HT-29 (cell line): ENCODE measurements at regions not wholly inside any gene's neighbourhood (a gene's known extent, or its start where the extent isn't known, plus 50 kb on each side); places are given as distances from the start of the nearest gene placed in this dataset.
"Not testable (repeated sequence)": the region's sequence is repeated elsewhere in the genome, so short reads cannot be mapped to it uniquely, and the experiment has no call there.

Experiments
- DNase-seq: peaks from one replicate; pipeline ENCODE4 v3.0.0-alpha.2; 2015; ENCODE audit warnings: low spot score

DNA sequence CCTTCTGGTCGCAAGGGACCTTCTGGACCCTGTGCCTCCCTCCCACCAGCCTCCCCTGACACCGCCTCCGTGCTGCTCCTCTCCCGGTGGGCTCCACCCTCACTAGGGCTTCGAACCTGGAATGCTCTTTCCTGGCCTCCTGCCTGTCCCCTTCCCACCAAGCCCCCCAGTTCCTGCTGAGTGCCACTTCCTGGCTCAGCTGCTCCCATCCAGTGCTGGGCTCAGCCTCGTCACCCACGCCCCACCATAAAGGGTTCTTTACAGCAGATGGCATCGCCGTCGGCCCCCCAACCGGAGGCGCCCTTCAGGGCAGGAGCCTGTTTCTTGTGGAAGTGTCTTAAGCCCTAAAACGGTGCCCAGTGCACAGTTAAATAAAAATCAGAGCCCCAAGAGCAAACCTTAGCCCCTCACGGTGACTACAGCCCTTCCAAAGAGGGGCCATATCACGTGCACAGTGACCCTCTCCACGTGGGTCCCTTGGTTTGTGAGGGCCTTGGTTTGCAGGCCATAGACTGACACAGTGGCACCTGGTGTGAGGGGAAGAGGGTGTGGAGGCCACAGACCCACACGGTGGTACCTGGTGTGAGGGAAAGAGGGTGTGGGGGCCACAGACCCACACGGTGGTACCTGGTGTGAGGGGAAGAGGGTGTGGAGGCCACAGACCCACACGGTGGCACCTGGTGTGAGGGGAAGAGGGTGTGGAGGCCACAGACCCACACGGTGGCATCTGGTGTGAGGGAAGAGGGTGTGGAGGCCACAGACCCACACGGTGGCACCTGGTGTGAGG, 111.4 kb downstream of the METRNL start:
- no peak for DNase-seq

DNA sequence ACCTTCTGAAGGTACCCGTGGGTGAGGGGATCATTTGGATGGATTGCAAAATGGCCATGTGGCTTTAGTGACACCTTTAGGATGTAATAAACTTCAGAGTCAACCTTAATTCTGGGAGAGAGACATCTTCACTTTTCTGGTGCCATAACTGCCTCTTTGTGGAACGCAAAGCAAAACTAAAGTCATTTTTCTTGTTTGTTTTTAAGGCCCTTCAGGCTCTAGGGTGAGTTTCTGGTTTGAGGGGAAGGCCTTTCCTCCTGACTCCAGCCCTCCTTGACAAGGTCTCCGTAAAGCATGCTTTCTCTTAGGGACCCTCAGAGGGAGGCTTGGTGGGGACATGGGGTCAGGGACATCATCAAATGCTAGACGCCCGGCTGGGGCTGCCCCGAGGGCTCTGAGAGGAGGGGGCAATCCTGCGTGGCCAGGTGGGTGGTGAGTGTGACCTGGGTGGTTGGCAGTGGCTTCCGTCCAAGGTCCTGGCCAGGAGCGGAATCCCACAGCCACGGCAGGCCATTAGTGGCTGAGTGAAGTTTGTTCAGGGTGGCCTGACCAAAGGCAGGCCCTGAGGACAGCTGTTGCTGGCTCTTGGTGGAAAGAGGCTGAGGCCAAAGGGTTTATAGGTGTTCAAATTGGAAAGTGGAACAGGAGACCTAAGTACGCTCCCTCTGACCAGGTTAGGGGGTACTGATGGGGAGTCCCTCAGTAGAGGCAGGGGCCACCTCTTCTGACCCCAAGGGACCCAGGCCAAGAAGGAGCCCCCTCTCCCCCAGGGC, 112.2 kb downstream of the METRNL start:
- no peak for DNase-seq

DNA sequence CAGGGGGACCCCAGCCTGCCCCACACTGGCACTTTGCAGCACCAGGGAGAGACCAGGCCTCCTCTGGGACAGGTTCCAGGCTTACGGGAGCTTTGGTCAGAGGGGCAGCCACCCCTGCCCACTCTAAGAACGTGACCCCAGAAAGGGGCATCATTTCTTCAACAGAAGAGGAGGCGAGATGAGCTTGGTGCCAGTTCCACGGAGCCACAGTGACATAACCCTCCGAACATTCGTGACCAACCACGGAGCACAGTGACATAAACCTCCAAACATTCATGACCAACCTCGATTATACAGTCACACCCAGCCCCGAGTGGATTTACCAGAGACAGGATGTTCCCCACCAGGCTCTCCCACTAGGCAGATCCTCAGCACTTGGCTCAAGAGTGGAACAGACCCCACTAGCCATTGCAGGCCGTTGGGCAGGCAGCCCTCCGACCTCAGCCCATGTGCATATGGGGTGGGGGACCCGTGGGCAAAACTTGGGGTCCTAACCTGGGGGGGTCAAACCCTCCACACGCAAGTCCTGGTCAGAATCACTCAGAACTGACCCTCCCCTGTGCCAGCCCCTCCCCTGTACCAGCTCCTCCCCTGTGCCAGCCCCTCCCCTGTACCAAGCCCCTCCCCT, 112.9 kb downstream of the METRNL start:
- no peak for DNase-seq

DNA sequence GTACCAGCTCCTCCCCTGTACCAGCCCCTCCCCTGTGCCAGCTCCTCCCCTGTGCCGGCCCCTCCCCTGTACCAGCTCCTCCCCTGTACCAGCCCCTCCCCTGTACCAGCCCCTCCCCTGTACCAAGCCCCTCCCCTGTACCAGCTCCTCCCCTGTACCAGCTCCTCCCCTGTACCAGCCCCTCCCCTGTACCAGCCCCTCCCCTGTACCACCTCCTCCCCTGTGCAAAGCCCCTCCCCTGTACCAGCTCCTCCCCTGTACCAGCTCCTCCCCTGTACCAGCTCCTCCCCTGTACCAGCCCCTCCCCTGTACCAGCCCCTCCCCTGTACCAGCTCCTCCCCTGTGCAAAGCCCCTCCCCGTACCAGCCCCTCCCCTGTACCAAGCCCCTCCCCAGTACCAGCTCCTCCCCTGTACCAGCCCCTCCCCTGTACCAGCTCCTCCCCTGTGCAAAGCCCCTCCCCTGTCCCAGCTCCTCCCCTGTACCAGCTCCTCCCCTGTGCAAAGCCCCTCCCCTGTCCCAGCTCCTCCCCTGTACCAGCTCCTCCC, 113.5 kb downstream of the METRNL start:
- not testable (repeated sequence) for DNase-seq

DNA sequence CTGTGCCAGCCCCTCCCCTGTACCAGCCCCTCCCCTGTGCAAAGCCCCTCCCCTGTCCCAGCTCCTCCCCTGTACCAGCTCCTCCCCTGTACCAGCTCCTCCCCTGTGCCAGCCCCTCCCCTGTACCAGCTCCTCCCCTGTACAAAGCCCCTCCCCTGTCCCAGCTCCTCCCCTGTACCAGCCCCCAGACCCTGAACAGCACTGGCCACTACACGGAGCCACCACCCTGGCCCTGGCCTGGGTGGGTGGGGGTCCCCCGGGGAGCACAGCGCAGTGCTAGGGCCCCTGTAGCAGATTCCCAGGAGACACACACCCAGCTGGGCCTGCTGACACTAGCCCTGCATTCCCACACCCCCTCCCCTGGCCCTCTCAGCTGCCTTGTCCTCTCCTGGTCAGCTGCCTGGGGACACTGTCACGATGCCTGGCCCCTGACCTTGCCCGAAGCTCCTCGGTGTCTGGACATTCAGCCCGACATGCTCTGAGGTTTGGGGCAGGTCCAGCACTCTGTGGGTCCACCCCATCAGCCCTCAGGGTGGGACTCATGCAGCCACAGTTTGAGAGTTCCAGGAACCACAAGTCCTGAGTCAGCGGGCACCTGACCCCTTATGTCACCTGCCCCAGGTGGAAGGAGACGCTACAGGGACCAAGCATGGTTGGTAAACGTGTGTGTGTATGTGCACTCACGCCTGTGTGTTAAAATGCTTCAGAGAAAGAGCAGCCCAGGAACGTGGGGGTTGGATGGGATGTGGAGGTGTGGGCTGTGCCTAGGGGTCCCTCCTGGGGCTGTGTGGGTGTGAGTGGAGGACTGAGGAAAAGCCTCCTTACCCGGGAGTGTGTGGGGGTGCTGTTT, 114.2 kb downstream of the METRNL start:
- no peak for DNase-seq

DNA sequence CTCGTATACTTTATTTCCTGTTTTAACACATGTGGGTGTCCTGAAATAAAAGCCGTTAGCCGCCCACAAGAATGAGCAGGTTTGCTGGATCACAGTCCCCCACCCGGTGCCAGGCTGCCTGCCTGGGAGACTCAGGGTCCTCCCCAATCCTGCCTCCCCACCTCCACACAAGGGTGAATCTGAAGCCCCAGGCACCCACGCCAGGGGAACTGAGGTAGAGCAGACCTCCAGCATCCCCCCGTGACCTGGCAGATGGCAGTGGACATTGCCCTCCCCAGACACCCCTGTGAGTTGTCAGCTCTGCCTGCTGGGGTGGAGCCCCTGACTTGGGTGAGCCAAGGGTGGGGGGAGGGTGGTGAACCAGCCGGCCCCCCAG, 114.8 kb downstream of the METRNL start:
- DNase-seq, result no peak

DNA sequence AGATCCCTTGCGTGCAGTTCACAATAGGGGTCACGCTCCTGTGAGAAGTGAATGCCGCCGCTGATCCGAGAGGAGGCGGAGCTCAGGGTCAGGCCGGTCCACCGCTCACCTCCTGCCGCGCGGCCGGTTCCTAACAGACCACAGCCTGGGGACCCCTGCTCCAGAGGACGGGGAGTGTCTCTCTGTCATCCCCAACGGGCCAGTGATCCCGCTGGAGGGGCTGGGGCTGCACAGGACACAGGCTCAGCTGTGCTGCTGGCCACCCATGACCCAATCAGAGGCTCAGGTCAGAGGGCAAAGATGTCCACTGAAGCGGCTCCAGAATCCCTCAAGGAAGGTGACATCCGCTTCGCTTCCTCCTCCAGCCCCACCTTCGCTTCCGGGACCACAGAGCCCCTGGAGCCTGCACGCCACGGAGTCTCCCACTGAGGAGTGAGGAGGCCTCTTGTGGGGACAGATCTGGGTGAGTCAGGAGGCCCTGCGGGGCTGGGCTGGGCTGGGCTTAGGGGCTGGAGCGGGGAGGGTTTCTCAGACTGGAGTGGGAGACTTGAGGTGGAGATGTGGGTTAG, 115.4 kb downstream of the METRNL start:
- DNase-seq, result no peak

DNA sequence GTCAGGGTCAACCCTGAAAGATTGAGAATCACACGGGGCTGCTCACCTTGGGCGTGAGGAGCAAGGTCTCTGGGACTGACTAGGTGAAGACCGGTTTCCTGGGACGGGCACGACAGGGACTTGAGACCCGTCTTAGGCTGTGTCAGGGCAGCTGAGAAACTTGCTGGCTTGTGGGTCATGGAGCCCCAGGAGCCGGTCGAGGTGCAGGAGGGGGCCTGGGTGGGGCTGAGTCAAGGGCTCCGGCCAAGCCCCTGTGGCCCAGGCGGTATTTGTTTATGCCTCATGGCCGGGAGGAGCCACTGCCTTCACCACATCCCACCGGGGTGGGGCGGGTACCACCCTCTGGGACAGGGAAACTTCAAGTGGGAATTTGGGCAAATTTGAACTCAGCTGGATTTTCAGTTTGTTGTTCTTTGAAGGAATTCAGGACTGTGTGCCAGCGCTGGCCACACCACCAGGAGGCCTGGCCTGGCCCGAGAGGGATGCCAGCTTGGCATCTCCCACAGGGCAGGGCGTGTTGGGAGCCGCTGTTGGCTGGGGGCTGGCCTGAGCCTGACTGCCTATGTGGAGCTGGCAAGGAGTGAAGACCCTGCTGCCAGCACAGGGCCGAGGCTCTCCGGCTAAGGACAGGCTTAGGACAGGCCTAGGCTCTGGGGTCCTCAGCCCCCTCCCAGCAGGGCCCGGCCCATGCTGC, 116.1 kb downstream of the METRNL start:
- DNase-seq, result no peak

DNA sequence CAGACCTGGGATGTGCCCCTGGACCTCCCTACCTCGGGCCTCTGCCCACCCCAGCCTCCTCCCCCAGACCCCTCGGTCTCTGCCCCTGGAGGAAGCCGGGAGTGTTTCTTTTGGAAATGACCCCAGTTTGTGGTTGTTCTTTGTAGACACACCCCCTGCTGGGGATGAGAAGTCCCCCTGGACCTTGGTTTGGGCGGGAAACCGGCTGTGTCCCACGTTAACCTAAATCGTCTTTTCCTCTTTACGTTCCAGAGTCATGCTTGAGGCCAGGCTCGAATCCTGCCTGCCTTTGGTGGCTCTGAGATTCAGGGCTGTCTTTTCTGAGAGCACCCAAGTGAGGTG, 116.6 kb downstream of the METRNL start:
- no peak for DNase-seq

DNA sequence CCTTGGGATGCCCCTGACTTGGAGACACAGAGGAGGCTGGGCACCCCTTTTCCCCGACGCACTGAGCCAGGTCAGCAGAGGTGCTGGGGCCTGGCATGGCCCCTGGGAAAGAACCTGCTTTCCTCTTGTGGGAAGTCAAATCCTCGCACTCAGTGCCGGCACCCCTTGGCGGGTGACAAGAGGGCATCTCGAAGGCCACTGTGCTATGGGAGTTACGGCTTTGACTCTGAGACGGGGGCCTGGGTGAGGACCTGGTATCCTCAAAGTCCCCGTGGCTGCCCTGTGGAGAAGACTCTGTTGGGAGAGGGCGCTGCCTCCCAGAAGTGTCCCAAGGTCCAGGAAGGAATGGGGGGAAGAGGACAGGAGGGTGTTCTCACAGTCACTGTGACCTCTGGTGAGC, 117.0 kb downstream of the METRNL start:
- DNase-seq, result no peak

DNA sequence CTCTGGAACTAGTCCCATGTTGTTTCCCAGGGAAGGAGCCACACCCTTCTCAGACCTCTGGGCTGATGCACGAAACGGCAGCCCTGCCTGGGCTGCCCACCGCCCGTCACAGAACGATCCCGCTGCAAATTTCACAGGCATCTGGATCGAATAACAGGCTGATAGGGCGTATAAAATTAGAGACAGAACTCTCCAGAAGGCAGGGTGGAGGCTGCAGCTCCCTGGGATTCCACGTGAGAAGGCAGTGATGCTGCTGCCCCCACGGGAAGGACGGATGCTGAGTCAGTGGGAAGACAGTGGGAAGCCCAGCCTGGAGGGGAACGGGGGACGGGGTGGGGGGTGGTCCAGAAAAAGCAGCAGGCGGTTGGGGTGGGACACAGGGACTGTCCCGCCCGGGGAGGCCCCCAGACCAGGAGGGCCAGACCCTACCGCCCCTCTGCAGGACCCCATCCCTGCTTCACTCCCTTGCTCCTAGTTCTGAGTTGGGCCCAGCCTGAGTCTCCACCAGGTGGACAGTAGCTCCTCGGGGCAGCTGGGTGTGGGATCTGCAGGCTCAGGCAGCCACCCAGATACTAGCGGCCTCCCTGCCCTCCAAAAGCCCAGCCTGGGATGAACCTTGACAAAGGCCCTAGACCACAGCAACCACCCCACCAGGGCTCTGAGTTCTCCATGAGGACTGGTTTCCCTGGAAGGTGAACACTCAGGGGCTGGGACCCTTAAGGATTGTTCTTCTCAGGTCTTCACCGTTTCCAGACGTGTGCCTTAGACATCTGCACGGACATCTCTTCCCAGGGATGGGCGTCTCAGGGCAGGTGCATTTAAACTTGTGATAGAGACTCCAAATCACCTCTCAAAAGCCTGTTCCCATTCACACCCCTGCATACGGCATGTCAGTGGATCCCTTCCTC, 117.8 kb downstream of the METRNL start:
- DNase-seq, result no peak

DNA sequence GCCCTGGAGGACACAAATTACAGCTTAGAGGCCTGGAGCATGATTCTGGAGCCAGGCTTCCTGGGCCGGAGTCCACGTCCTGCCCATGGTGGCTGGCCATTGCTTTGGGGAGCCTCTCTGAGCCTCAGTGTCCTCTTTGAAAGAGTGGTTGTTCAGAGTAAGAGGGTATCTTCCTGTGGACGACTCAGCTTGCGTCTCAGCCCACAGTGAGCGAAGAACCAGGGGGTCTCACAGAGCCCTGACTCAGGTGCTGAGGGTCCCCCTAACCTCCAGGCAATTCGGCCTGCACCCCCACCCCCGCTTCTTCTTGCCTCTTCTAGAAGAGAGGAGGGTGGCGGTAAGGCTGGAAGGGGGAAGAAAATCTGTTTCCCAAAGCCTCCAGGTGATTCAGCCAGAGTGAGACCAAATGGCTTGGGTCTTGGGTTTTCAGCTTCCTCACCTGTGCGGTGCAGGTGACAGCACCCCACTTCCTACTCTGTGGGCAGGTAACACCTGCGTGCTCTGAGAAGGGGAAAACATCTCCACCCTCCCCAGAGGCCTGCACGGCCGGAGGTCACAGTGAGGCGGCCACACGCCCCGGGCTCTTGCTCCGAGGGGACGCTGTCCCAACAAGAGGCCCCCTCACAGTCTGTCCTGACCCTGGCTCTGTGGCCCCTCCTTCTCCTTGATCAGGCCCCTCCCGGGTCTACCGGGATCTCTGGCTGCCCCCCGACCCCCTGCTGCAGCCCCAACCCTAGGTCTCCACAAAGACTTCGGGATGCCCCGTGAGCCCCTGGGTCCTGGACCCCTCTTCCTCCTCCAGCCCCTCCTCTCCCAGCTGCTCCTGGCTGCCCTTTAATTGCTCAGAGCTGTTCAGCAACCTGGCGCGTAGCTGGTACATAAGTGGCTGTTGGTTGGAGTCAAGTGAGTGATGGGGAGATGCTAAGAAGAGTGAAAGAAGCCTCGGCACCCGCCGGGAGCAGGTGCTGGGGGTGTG, 119.2 kb downstream of the METRNL start:
- no peak for DNase-seq

DNA sequence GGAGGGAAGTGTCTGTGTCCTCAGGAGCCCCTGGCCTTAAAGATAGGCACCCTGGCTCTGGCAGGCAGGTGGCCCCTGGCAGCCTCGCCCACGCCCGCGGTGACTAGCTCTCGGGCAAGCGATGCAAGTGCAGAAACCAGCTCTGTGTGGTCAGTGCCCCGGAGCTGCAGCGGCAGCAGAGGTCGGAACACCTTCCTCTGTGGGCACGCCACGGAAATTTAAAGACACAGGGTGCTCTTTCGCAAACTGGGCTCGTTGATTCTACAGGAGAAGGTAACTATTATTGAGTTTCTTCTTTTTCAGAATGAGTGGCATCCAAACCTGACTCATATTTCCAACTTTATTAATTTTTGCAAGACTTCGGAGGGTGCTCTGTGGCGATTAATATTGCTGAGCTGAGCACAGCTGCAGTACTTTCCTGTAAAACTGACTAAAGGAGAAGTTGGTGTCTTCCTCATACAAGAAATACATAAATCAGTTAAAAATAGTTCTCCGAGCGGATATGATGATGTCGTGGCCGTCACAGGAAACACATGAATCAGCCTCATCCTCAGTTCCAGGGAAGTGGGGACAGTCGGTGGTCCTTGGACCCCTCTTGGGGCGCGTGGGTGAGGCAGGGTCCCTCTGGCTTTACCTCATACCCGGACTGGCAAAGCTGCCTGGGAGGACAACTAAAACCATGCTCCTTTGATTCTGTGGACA, 120.2 kb downstream of the METRNL start:
- DNase-seq, result no peak

DNA sequence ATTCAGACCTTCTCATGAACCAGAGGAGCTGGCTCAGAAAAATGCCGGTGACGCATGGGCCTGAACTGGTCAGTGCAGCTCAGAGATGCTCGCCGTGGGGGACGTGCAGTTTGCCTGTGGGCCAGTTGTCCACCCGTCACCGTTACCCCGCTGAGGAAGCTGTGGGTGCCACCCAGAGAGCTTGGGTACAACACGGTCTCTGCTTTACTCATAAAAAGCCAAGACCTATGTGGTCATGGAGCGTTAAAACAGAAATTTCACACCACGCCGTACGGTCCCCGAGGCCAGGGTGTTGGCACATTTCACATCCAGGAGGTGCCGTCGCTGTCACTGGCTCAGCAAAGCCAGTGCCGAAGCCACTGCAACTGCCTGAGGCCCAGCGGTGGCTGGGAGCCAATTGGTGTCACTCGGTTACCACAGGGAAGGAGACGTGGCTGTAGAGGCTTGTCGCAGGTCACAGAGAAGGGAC, 120.9 kb downstream of the METRNL start:
- no peak for DNase-seq

DNA sequence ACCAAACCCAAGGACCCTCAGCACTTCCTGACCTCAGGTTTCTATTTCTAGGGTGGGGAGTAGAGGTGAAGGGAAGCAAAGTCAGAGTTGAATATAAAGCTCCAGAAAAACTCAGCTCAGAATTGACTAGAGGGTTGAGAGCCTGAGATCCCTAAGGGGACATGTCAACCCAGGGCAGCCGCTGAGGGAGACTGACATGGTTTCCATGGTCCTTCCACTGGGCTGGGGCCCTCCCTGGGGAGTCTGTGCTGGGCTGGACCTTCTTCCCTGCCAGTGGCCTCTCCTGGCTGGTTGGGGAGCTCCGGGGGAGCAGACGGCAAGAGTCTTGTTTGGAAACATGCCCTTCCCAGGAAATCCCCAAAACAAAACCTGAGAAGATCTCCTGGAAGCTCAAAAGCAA, 121.3 kb downstream of the METRNL start:
- no peak for DNase-seq

DNA sequence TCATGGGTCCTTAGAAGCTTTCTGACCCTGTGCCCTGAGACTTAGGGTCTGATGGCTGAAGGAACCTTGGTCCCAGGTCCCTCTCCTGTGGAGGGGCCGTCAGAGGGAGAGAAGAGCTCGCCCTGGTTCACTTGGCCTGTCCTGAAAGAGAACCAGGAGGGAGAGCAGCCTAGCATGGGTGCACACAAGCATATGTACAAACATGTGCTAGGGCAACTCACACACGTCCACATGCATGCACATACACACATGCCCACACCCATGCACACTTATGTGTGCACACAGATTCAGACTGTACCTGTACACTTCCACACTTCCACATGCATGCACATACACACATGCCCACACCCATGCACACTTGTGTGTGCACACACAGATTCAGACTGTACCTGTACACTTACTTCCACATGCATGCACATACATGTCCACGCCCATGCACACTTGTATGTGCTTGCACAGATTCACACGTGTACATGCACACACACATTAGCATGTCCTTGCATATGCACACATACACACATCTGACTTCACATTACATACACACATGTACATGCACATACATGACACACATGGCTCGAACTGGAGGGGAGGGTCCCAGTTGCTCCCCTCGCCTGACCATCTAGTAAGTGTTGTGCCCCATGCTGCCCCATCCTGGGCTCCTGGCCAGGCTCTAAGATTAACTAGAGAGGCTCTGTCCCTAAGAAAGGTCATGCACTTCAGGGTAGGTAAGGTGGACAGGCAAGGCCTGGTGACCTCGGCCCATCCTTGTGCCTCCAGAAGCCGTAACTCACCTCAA, 122.0 kb downstream of the METRNL start:
- no peak for DNase-seq
